HCT116 (cell line): ENCODE measurements at regions not wholly inside any gene's neighbourhood (a gene's known extent, or its start where the extent isn't known, plus 50 kb on each side); places are given as distances from the start of the nearest gene placed in this dataset.

Experiments used
- ATAC-seq: fragments of 200-7000 bp; cut with Tn5 transposase; 2 replicates; pipeline ENCODE4 v1.9.1; 2020; ENCODE audit warnings: mild to moderate bottlenecking, moderate library complexity
- BruUV-seq: library from RNA; stranded (reverse); fragments of 400-500 nt; replicated peaks from 2 replicates; lab custom pipeline; 2021; lab: Mats Ljungman, UMichigan
- CTCF ChIA-PET: fragments of 300-600 bp; sonication (Branson Sonifier 250); formaldehyde crosslinking; loops from one replicate; lab custom pipeline; 2021; ENCODE audit warnings: antibody characterized with exemption; lab: Charles Lee
- POLR2A ChIA-PET: fragments of 300-600, 350-600 bp; sonication (Branson Sonifier 250); formaldehyde crosslinking; loops from one replicate; lab custom pipeline; 2021; ENCODE audit warnings: antibody characterized with exemption; lab: Charles Lee
- RAD21 ChIA-PET, 2 experiments: fragments of 300-600 bp; sonication (Branson Sonifier 250); formaldehyde crosslinking; loops; one replicate each; lab custom pipeline; 2023; ENCODE audit warnings: low total read pairs in 2 of 2; ENCODE audit not compliant: uncharacterized antibody in 2 of 2, unreplicated experiment in 2 of 2, low non-redundant PET in 1 of 2; lab: Charles Lee
- DNase-seq: peaks from one replicate; pipeline ENCODE4 v3.0.0-alpha.2; 2010; ENCODE audit warnings: low read depth, low spot score
- H2AFZ ChIP-seq: fragments of 200-600 bp; shearing (Covaris generic), sonication (generic); 2 replicates; pipeline ENCODE4 v1.6.1; 2017; ENCODE audit warnings: low read depth, mixed run types, mixed read lengths, antibody characterized with exemption, low read length; ENCODE audit not compliant: poor library complexity, severe bottlenecking
- H3K27ac ChIP-seq: 2 replicates; pipeline ENCODE4 v1.5.1; 2012; ENCODE audit warnings: low read depth, low read length
- H3K27me3 ChIP-seq: fragments of 200-600 bp; sonication (generic); 2 replicates; pipeline ENCODE4 v1.6.1; 2016; ENCODE audit warnings: mixed run types, low read length, mixed read lengths; ENCODE audit not compliant: insufficient read depth
- H3K36me3 ChIP-seq, 2 experiments: fragments of 200-500 bp in 1 of 2; fragments of 200-600 bp in 1 of 2; sonication (Bioruptor generic) in 1 of 2; sonication (generic) in 1 of 2; 2 replicates each; pipeline versions ENCODE4 v1.5.1 to v1.6.1; 2014 to 2016; ENCODE audit warnings: low read length in 2 of 2, inconsistent platforms in 1 of 2, mixed read lengths in 1 of 2, mixed run types in 1 of 2; ENCODE audit not compliant: insufficient read depth in 2 of 2, control insufficient read depth in 1 of 2
- H3K4me1 ChIP-seq, 2 experiments: fragments of 200-600 bp in 1 of 2; sonication (generic) in 1 of 2; 2 replicates each; pipeline versions ENCODE4 v1.5.1 to v1.6.1; 2012 to 2017; ENCODE audit warnings: low read length in 2 of 2, inconsistent platforms in 1 of 2, mild to moderate bottlenecking in 1 of 2, mixed read lengths in 1 of 2, mixed run types in 1 of 2, moderate library complexity in 1 of 2; ENCODE audit not compliant: insufficient read depth in 2 of 2, control insufficient read depth in 1 of 2
- H3K4me2 ChIP-seq: fragments of 200-600 bp; sonication (generic); 2 replicates; pipeline ENCODE4 v1.6.1; 2017; ENCODE audit warnings: mixed run types, low read length, mixed read lengths
- H3K4me3 ChIP-seq, 2 experiments: fragments of 200-600 bp in 1 of 2; sonication (generic) in 1 of 2; replicated peaks in 1 of 2; 2 replicates each; pipeline ENCODE4 v1.5.1; 2011 to 2016; ENCODE audit warnings: low read length in 2 of 2, control low read depth in 1 of 2, low read depth in 1 of 2, mild to moderate bottlenecking in 1 of 2, mixed read lengths in 1 of 2, mixed run types in 1 of 2
- H3K79me2 ChIP-seq: fragments of 200-600 bp; sonication (generic); 2 replicates; pipeline ENCODE4 v1.6.1; 2017; ENCODE audit warnings: mild to moderate bottlenecking, mixed run types, low read length, moderate library complexity, mixed read lengths; ENCODE audit not compliant: insufficient read depth
- H3K9ac ChIP-seq: fragments of 200-600 bp; sonication (generic); 2 replicates; pipeline ENCODE4 v1.6.1; 2016; ENCODE audit warnings: low read length, mixed read lengths
- H3K9me2 ChIP-seq: fragments of 200-600 bp; sonication (generic), shearing (Covaris generic); 2 replicates; pipeline ENCODE4 v1.6.1; 2017; ENCODE audit warnings: mixed run types, mild to moderate bottlenecking, moderate library complexity; ENCODE audit not compliant: insufficient read depth
- H3K9me3 ChIP-seq, 2 experiments: fragments of 200-500 bp in 1 of 2; fragments of 200-600 bp in 1 of 2; sonication (Bioruptor generic) in 1 of 2; sonication (generic) in 1 of 2; 2 replicates each; pipeline ENCODE4 v1.6.1; 2014 to 2017; ENCODE audit warnings: low read length in 2 of 2, mixed read lengths in 2 of 2, inconsistent platforms in 1 of 2, low read depth in 1 of 2, mild to moderate bottlenecking in 1 of 2, mixed run types in 1 of 2, moderate library complexity in 1 of 2; ENCODE audit not compliant: control insufficient read depth in 1 of 2, insufficient read depth in 1 of 2
- H4K20me1 ChIP-seq: fragments of 200-600 bp; sonication (generic), shearing (Covaris generic); 2 replicates; pipeline ENCODE4 v1.6.1; 2017; ENCODE audit warnings: mixed run types, mild to moderate bottlenecking, moderate library complexity; ENCODE audit not compliant: insufficient read depth
- ATF3 ChIP-seq: IDR thresholded peaks from 2 replicates; pipeline ENCODE4 v1.6.1; 2012
- CEBPB ChIP-seq: IDR thresholded peaks from 2 replicates; pipeline ENCODE4 v1.6.1; 2012; ENCODE audit warnings: low read depth
- CTCF ChIP-seq, 3 experiments: fragments of 200-600 bp in 1 of 3; sonication (generic) in 1 of 3; IDR thresholded peaks in 2 of 3; conservative IDR thresholded peaks in 1 of 3; 2 replicates each; pipeline ENCODE4 v1.5.1; 2012 to 2017; ENCODE audit warnings: low read depth in 2 of 3, low read length in 2 of 3, antibody characterized with exemption in 1 of 3, borderline replicate concordance in 1 of 3, control low read depth in 1 of 3, mild to moderate bottlenecking in 1 of 3, mixed read lengths in 1 of 3, mixed run types in 1 of 3, moderate library complexity in 1 of 3; ENCODE audit not compliant: insufficient read depth in 1 of 3
- EGR1 ChIP-seq: IDR thresholded peaks from 2 replicates; pipeline ENCODE4 v1.6.1; 2012; ENCODE audit warnings: low read depth
- EZH2 ChIP-seq: fragments of 200-600 bp; sonication (generic); IDR thresholded peaks from 2 replicates; pipeline ENCODE4 v1.6.1; 2017; ENCODE audit warnings: antibody characterized with exemption, mixed run types
- EZH2phosphoT487 ChIP-seq: fragments of 200-600 bp; IDR thresholded peaks from 2 replicates; pipeline ENCODE4 v1.6.1; 2018; ENCODE audit warnings: antibody characterized with exemption, borderline replicate concordance
- FOSL1 ChIP-seq: IDR thresholded peaks from 2 replicates; pipeline ENCODE4 v1.6.1; 2012; ENCODE audit warnings: low read depth
- JUND ChIP-seq: IDR thresholded peaks from 2 replicates; pipeline ENCODE4 v1.6.1; 2012
- POLR2A ChIP-seq: IDR thresholded peaks from 2 replicates; pipeline ENCODE4 v1.7.0; 2011; ENCODE audit warnings: borderline replicate concordance; ENCODE audit not compliant: insufficient read depth, insufficient read length; ENCODE audit errors: extremely low read depth
- POLR2AphosphoS5 ChIP-seq: IDR thresholded peaks from 2 replicates; pipeline ENCODE4 v1.6.1; 2011; ENCODE audit warnings: mild to moderate bottlenecking, low read depth, low read length, moderate library complexity
- RAD21 ChIP-seq: IDR thresholded peaks from 2 replicates; pipeline ENCODE4 v1.6.1; 2012; ENCODE audit warnings: low read depth, mild to moderate bottlenecking
- SP1 ChIP-seq: IDR thresholded peaks from 2 replicates; pipeline ENCODE4 v1.6.1; 2012; ENCODE audit warnings: low read depth
- TCF7L2 ChIP-seq: IDR thresholded peaks from 2 replicates; pipeline ENCODE4 v1.7.0; 2011; ENCODE audit warnings: borderline replicate concordance, inconsistent platforms; ENCODE audit not compliant: insufficient read depth, insufficient read length; ENCODE audit errors: extremely low read depth
- ZBTB33 ChIP-seq: IDR thresholded peaks from 2 replicates; pipeline ENCODE4 v1.6.1; 2011; ENCODE audit warnings: mild to moderate bottlenecking, low read length, moderate library complexity; ENCODE audit not compliant: insufficient replicate concordance; ENCODE audit errors: extremely low read depth
- ZFX ChIP-seq: fragments of 450-650 bp; IDR thresholded peaks from 2 replicates; pipeline ENCODE4 v1.6.1; 2017
- ZNF274 ChIP-seq: fragments of 200-500 bp; sonication (Bioruptor generic); IDR thresholded peaks from 2 replicates; pipeline ENCODE4 v1.6.1; 2014; ENCODE audit warnings: mild to moderate bottlenecking, low read depth, low read length, inconsistent platforms
- intact Hi-C: fragments of 100-400 bp; cut with micrococcal nuclease; formaldehyde crosslinking; loops from 2 replicates; pipeline ENCODE4 v1.10.0; 2022

- no peak overlapping the region for H3K27ac ChIP-seq
- no peak overlapping the region for H3K4me3 ChIP-seq
- no peaks in the 10 kb centered on the region for H3K9me2 ChIP-seq
- ChIA-PET CTCF (no interaction called here), POLR2A (no interaction called here), RAD21 (no interaction called here)
- H3K9ac ChIP-seq: no peak overlapping the region
- no peaks in the 10 kb centered on the region for H3K4me1 ChIP-seq
- no peak overlapping the region for H2AFZ ChIP-seq
- H4K20me1 ChIP-seq: no peaks in the 10 kb centered on the region
- H3K79me2 ChIP-seq: no peaks in the 10 kb centered on the region
- BruUV-seq: no TSS peak
- H3K4me2 ChIP-seq: no peak overlapping the region
- H3K9me3 ChIP-seq: no peaks in the 10 kb centered on the region
- no peaks in the 10 kb centered on the region for H3K27me3 ChIP-seq
- DNase-seq (no peak), ATAC-seq (no peak)
- TF ChIP-seq POLR2AphosphoS5: no peak
- no peak for TF ChIP-seq ZBTB33
- no peak for TF ChIP-seq CEBPB
- TF ChIP-seq EZH2: no peak
- no peak for TF ChIP-seq CTCF (IDR thresholded peaks at IDR 0.05 in 2 of 3, conservative IDR thresholded peaks at IDR 0.05 in 1 of 3; ENCODE audit: borderline replicate concordance in 1 of 3, insufficient read depth in 1 of 3, low read depth in 2 of 3, low read length in 2 of 3)
- TF ChIP-seq ATF3: no peak
- TF ChIP-seq EGR1: no peak
- TF ChIP-seq POLR2A: no peak
- TF ChIP-seq EZH2phosphoT487: no peak
- no peak for TF ChIP-seq RAD21
- TF ChIP-seq ZNF274: no peak
- no peak for TF ChIP-seq JUND
- no peak for TF ChIP-seq ZFX
- no peak for TF ChIP-seq SP1
- TF ChIP-seq FOSL1: no peak
- no peak for TF ChIP-seq TCF7L2
- intact Hi-C loops: no loop called here
- H3K36me3 ChIP-seq: no peaks in the 10 kb centered on the region
Measured at GRCh38 chrX:145464650-145465049, 217.3 kb downstream of the SPANXN1 start.
